Muscle of arm (tissue), 1 donor: ENCODE measurements at regions not wholly inside any gene's neighbourhood (a gene's known extent, or its start where the extent isn't known, plus 50 kb on each side); places are given as distances from the start of the nearest gene placed in this dataset.

Source experiments
- DNase-seq: peaks from one replicate; pipeline ENCODE4 v3.0.0-alpha.2; 2013

- no peak for DNase-seq
Observed at GRCh38 chr16:76906552-76906951, 284.4 kb upstream of the MON1B start.

- DNase-seq, result no peak
Observed at GRCh38 chr16:76910931-76911330, 280.1 kb upstream of the MON1B start.

- no peak for DNase-seq
Observed at GRCh38 chr16:76913046-76913445, 277.9 kb upstream of the MON1B start.

GRCh38 chr16:76926042-76926441 lies 264.9 kb upstream of the MON1B start:
- no peak for DNase-seq

GRCh38 chr16:76926595-76926994 lies 264.4 kb upstream of the MON1B start:
- no peak for DNase-seq

- no peak for DNase-seq
Observed at GRCh38 chr16:76931186-76931585, 259.8 kb upstream of the MON1B start.

- no peak for DNase-seq
Observed at GRCh38 chr16:76932541-76933211, 258.3 kb upstream of the MON1B start.

GRCh38 chr16:76940251-76940650 lies 250.7 kb upstream of the MON1B start:
- no peak for DNase-seq

- no peak for DNase-seq
Observed at GRCh38 chr16:76941113-76941512, 249.9 kb upstream of the MON1B start.

GRCh38 chr16:76942089-76942488 lies 248.9 kb upstream of the MON1B start:
- no peak for DNase-seq

- DNase-seq, result no peak
Observed at GRCh38 chr16:76943921-76944320, 247.1 kb upstream of the MON1B start.

GRCh38 chr16:76946879-76947278 lies 244.1 kb upstream of the MON1B start:
- no peak for DNase-seq

GRCh38 chr16:76947749-76948148 lies 243.2 kb upstream of the MON1B start:
- DNase-seq, result peak; percentile 72

GRCh38 chr16:76955629-76956028 lies 235.4 kb upstream of the MON1B start:
- no peak for DNase-seq

GRCh38 chr16:76956394-76956793 lies 234.6 kb upstream of the MON1B start:
- DNase-seq, result no peak

- DNase-seq, result no peak
Observed at GRCh38 chr16:76956841-76957240, 234.1 kb upstream of the MON1B start.

GRCh38 chr16:76959166-76959565 lies 231.8 kb upstream of the MON1B start:
- DNase-seq, result no peak

GRCh38 chr16:76963614-76964315 lies 227.2 kb upstream of the MON1B start:
- DNase-seq, result no peak

GRCh38 chr16:76964464-76965154 lies 226.4 kb upstream of the MON1B start:
- DNase-seq, result no peak

GRCh38 chr16:76970087-76970744 lies 220.8 kb upstream of the MON1B start:
- DNase-seq, result no peak

GRCh38 chr16:76970745-76971099 lies 220.3 kb upstream of the MON1B start:
- DNase-seq, result no peak

- no peak for DNase-seq
Observed at GRCh38 chr16:76976101-76976500, 214.9 kb upstream of the MON1B start.

- DNase-seq, result no peak
Observed at GRCh38 chr16:76976756-76977155, 214.2 kb upstream of the MON1B start.
